DOHH2 (cell line): ENCODE measurements at regions not wholly inside any gene's neighbourhood (a gene's known extent, or its start where the extent isn't known, plus 50 kb on each side); places are given as distances from the start of the nearest gene placed in this dataset.

ENCODE experiments used
- CTCF ChIP-seq: fragments of 200-600 bp; sonication (generic); IDR thresholded peaks from one replicate; pipeline ENCODE4 v1.5.1; 2014; ENCODE audit warnings: antibody characterized with exemption, mild to moderate bottlenecking, low read depth, low read length; ENCODE audit not compliant: poor library complexity, severe bottlenecking
- EZH2phosphoT487 ChIP-seq: fragments of 200-600 bp; sonication (generic); IDR thresholded peaks from 2 replicates; pipeline ENCODE4 v1.6.1; 2017; ENCODE audit warnings: borderline replicate concordance, mild to moderate bottlenecking, antibody characterized with exemption, low read length, moderate library complexity, mixed read lengths

DNA sequence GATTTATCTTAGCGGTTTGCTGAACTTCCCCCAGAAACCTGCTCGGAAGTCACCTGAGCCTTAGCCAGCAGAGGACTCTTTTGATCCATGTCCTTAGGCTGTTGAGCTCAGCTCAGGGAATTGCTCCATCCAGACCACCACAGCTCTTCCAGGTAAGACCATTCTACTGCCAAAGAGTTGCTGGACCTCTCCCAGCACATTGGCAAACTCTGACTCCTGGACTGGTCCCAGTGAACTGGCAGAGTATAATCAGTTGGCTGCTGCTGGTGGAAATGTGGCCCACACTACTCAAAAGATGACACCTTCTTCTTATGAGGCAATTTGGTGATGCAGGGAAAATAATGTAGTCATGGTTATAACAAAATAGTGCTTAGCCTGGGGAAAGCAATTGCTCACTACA lies 308.8 kb upstream of the FIGN start:
- no peak for TF ChIP-seq CTCF
- TF ChIP-seq EZH2phosphoT487, result no peak
